Gastrocnemius medialis (tissue), 4 donors: ENCODE measurements at regions not wholly inside any gene's neighbourhood (a gene's known extent, or its start where the extent isn't known, plus 50 kb on each side); places are given as distances from the start of the nearest gene placed in this dataset.

Source experiments
- POLR2A ChIP-seq, 2 donors: fragments of 450-650 bp; IDR thresholded peaks; one replicate each; pipeline ENCODE4 v1.6.1; 2017; ENCODE audit warnings: antibody characterized with exemption in 2 of 2, mild to moderate bottlenecking in 2 of 2, moderate library complexity in 2 of 2
- TF ChIP-seq, protein P1 (sequence below), 5 experiments: fragments of 450-650 bp in 3 of 5; fragments of 200-600 bp in 2 of 5; sonication (generic) in 2 of 5; IDR thresholded peaks in 4 of 5; conservative IDR thresholded peaks in 1 of 5; 1 replicate in 4 of 5; 2 replicates in 1 of 5; pipeline ENCODE4 v1.5.1; 2016 to 2019; ENCODE audit warnings: antibody characterized with exemption in 5 of 5, mild to moderate bottlenecking in 3 of 5, moderate library complexity in 3 of 5

DNA sequence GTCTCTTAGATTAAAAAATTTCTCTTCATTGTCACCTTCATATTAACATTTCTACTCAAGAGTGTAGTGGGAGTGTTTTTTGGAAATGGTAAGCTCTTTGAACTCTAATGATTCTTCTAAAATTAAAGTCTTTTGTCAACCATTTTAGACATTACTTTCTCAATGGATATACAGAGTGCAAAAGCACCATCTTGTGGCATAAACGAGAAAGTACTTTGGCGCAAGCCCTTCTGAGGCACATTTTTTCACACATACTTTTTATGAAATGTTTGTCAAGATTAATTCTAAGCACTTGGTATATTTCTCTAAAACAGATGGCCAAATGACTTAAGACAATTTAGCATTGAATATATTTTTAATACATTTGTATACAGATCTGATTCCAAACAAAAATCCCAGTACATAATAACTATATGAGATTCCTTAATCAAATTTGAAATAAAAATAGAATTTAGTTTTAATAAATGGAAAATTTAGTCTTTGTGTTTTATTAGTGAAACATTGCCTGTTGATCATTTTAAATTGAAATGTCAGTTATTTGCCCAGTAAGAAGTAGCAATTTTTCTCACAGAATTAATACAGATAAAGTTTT, 63.3 kb upstream of the GALNT5 start:
- TF ChIP-seq, protein P1, sequence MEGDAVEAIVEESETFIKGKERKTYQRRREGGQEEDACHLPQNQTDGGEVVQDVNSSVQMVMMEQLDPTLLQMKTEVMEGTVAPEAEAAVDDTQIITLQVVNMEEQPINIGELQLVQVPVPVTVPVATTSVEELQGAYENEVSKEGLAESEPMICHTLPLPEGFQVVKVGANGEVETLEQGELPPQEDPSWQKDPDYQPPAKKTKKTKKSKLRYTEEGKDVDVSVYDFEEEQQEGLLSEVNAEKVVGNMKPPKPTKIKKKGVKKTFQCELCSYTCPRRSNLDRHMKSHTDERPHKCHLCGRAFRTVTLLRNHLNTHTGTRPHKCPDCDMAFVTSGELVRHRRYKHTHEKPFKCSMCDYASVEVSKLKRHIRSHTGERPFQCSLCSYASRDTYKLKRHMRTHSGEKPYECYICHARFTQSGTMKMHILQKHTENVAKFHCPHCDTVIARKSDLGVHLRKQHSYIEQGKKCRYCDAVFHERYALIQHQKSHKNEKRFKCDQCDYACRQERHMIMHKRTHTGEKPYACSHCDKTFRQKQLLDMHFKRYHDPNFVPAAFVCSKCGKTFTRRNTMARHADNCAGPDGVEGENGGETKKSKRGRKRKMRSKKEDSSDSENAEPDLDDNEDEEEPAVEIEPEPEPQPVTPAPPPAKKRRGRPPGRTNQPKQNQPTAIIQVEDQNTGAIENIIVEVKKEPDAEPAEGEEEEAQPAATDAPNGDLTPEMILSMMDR (IDR thresholded peaks at IDR 0.05 in 4 of 5, conservative IDR thresholded peaks at IDR 0.05 in 1 of 5), result peak in 3 of 5 experiments; percentile 44 to 49 (median 47)
- no peak for TF ChIP-seq POLR2A (IDR thresholded peaks at IDR 0.05)
